Non-pigmented ciliary epithelial cell (primary cell): ENCODE measurements at regions not wholly inside any gene's neighbourhood (a gene's known extent, or its start where the extent isn't known, plus 50 kb on each side); places are given as distances from the start of the nearest gene placed in this dataset.
"Not testable (repeated sequence)": the region's sequence is repeated elsewhere in the genome, so short reads cannot be mapped to it uniquely, and the experiment has no call there.

Experiments
- DNase-seq: peaks from one replicate; pipeline ENCODE4 v3.0.0-alpha.2; 2010; ENCODE audit warnings: low read depth

GRCh38 chr6:141780296-141780695 is 352.4 kb upstream of the GJE1 start:
- DNase-seq, result no peak

GRCh38 chr6:141764388-141764787 is 368.3 kb upstream of the GJE1 start:
- no peak for DNase-seq

GRCh38 chr6:141758430-141758829 is 374.3 kb upstream of the GJE1 start:
- DNase-seq, result no peak

DNA sequence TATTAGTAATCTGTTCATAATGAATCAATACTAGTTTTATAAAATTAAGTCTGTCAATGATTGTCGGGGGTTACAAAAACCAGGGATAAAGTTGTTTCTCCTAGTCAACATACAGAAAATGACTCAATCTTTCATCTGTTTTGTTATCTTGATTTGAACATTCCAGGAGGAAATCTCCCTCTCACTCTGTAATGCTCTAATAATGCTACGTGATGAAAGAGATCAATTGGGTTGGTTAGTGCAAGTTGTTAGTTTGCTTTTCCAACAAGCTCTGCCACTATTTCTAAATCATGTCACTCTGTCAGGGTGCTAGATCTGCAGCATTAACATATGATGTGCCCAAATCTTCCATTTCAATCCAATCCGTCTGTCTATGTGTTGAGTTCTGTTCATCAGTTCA is 379.5 kb upstream of the GJE1 start:
- DNase-seq, result no peak

DNA sequence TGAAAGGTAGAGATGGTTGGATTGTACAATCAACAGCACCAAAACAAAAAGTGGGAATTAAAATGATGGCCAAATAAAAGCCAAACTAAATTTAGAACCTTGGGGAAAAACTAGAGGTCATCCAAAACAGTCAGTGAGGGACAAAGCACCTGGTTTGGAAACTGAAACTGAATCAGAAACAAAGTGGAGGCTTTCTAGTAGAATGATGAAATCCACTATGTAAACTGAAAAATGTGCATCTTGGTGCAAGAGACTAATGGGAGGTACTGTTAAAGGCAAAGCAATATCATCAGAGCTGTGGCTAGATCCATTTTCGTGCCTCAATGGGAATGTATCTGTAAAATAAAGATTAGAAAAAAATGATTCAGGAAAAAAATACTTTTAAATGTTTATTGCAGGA is 380.0 kb upstream of the GJE1 start:
- DNase-seq, result no peak

DNA sequence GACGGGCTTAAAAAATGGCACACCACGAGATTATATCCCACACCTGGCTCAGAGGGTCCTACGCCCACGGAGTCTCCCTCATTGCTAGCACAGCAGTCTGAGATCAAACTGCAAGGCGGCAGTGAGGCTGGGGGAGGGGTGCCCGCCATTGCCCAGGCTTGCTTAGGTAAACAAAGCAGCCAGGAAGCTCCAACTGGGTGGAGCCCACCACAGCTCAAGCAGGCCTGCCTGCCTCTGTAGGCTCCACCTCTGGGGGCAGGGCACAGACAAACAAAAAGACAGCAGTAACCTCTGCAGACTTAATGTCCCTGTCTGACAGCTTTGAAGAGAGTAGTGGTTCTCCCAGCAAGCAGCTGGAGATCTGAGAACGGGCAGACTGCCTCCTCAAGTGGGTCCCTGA is 386.4 kb upstream of the GJE1 start:
- not testable (repeated sequence) for DNase-seq

DNA sequence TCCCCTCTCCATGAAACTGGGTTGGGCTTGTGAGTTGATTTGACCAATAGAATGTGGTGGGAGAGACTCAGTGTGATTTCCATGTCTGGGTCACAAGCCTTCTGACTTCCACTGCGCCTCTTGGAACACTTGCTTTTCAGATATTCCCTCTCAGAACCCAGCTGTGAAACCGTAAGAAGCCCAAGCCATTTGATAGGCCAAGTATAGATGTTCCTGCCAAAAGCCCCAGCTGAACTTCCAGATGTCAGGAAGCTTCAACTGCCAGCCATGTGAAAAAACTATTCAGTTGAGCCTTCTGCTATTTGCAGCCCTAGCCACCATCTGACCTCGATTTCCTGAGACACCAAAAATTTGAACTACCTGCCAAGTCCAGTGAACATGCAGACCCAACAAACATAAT is 387.8 kb upstream of the GJE1 start:
- DNase-seq, result no peak

DNA sequence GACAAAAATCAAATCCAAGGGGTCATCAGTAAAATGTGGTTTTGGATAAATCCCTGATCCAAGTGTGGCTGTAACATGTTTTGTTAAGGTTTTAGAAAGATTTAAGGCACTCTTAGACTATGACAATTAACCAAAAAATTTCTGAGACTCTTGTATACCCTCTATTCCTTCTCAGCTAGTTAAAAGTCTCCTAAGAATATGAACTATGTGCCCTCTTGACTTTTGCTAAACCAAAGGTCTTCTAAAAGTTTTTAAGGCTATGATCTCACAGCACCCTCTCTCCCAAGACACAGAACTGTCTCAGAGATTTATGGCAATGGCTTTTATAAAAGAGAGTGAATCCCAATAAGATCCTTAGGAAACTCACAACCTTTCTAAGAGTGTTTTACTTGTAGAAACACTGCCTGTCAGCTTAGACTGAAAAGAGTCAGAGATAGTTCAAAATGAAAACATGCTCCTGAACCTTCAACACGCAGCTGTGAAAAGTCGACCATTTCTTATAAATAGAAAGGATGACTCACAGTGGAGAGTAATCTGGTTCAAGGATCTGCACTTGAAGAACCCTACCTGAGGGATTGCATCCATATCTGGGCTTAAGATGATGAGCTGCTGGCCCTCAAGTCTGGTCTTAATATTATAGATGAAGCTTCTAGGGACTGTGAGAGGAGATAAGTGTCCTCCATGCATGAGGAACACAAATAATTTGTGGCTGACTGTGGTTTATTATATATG is 388.4 kb upstream of the GJE1 start:
- DNase-seq, result no peak

DNA sequence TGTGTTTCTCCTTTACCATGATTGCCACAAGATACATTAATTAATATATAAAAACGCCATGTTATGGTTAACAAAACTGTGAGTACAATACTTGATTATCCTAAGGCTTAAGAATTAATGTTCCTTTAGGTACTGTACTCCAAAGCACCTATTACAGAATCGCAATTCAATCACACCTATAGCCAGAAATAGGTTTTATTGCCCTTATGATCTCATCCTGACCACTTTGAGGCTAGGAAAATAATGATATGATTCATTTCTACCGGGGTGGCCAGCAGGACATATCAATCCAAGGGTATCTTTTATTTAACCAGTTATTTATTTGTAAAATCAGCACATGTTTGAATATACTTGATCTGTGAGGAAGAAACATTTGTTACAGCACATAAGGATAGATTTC is 396.6 kb upstream of the GJE1 start:
- no peak for DNase-seq

GRCh38 chr6:141735126-141735525 is 397.6 kb upstream of the GJE1 start:
- DNase-seq, result no peak

DNA sequence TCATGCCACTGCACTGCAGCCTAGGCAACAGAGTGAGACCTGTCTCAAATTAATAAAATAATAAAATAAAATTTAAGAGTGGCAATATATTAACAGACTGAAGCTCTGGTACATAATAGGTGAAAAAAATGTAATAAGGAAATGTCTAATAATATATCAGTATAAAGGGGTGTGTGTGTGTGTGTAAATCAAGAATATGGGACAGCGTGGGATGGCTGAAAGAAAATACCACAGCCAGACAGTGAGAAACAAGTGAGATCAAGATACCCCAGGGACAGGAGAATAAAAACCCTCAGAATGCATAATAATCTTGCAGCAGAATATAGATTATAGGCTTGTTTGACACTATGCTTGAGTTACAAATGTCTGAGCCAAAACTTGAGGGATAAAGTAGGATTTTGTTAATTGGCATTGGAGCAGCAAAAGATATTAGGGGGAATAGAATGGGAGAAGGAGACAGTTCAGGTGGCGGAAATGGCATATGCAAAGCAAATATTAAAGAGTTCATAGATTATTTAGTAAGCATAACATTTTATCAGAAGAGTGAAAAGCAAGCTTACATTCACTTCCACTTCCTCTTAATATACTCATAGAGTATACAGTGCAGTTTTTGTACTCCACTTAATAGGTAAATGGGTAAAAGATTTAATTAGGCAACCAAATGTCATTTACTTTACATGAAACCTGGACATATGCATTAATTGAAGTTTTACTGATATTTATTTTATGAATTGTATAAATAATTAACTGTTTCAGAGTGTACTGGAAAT is 398.5 kb upstream of the GJE1 start:
- DNase-seq, result no peak

DNA sequence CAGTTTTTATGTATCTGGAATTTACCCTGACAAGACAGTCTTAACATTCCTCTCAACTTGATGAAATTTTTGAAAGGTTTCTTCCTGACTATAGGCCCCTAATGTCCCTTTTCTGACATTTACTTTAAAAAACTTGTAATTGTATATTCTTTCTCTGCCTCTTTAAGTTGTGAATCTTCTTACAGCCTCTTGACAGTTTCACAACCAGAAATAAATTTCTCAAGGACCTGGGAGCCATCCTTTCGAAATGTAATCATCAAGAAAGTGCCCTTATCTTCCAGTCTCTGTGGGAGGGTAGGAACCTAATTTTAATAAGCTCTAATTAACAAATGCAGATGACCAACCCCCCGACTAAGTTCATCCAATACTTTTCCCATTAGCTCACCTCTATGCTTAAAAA is 403.6 kb upstream of the GJE1 start:
- no peak for DNase-seq

- no peak for DNase-seq
These were observed 404.4 kb upstream of the GJE1 start for GRCh38 chr6:141728330-141728729.

GRCh38 chr6:141726248-141726647 is 406.5 kb upstream of the GJE1 start:
- DNase-seq, result no peak

DNA sequence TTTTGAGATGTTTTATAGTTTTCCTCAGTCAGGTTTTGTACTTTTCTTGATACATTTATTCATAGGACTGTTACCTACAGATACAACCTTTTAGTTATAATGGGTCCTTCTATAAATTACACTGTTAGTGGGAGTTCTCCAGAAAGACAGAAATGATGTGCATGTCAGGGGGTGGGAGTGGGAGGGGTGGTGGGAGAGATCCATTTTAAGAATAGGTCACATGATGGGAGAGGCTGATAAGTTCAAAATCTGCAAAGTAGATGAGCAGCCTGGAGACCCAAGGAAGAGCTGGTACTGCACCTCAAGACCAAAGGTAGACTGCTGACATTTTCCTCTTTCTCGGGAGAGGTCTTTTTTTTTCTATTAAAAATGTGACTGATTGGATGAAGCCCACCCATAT is 408.0 kb upstream of the GJE1 start:
- DNase-seq, result no peak

DNA sequence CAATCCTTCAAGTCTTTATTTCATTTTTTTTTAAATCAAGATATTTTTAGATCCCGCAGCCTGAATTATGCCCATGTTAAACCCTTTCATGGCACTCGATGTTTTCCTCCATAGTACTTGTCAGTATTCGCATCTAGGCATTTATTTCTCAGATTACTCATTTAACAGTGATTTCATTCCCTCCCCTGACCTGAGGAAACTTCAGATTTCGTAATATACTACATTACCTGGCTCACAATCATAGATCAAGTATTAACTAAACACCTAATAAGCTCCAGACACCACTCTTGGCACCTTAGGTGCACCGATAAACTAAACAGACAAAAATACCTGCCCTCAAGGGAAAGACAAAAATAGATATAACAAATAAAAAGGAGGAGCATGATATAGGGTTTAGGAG is 413.2 kb upstream of the GJE1 start:
- DNase-seq, result no peak

DNA sequence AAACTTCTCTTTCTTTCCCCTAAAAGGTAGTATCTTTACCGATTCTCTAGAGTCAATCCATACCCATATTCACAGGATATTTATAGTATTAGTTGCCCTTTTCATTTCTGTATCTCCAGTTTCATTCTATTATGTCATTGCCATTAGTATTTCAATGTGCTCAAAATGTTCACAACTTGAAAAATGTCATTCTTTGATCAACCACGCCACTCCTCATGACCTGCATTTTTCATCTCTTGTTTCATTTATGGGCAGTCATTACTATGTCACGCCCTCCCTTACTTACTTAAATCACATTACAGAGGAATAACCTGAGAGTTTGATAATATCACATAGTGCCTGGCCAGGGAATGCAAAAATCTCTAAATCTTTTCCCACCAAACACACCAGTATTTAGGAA is 427.3 kb upstream of the GJE1 start:
- no peak for DNase-seq

DNA sequence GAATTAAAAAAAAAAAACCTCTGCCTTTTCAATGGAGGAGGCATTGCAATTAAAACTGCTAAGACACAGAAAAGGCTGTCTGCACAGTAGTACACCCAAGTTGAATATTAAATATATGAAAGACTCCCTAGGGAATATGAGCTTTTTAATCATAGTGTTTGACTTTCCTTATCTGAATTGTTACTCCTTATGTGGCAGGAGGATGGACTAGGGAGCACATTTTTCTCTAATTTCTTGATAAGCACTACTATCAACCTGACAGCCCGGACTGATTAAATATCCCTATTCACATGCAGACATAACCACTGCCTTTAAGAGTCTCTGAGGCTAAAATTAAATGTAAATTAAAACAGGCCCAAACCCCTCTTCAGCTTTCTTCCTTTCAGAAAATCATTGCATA is 428.6 kb upstream of the GJE1 start:
- DNase-seq, result no peak

- no peak for DNase-seq
These were observed 431.0 kb upstream of the GJE1 start for GRCh38 chr6:141701732-141702131.

GRCh38 chr6:141700819-141701218 is 431.9 kb upstream of the GJE1 start:
- DNase-seq, result no peak

DNA sequence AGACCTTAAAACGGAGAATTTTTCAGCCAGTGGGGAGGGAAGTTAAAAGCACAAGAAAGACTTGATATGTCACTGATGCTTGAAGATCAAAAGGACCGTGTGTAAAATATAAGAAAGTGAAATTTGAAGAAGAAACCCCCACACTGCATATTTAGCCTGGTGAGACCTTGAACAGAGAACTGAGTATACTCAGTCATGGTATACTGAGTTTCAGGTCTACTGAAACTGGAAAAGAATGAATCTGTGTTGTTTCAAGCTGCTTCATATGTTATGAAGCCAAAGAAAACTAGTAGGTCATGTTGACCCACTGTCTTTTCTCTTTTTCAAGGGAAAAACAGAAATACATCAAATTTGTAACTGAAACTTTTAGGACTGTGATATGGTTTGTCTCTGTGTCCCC is 443.8 kb upstream of the GJE1 start:
- DNase-seq, result no peak

- no peak for DNase-seq
These were observed 447.3 kb upstream of the GJE1 start for GRCh38 chr6:141685416-141685815.

DNA sequence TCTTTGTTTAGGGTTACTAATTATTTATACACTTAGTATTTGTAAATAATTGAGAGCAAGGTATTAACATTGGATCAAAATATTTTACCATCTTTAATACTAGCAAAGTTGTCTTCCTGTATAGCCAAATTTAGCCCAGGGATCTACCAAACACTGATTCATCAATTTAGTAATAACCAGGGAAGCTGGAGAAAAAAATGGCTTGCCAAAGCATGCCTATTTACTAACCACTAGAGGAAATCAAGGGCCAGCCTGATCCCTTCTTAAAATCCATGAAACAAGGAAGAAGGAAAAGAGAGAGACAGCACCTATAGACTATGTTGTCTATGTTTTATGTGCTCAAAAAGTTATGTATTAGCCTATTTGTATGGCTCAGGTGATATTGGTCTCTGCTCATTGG is 450.3 kb upstream of the GJE1 start:
- DNase-seq, result no peak
